ENCODE measurements at regions not wholly inside any gene's neighbourhood (a gene's known extent, or its start where the extent isn't known, plus 50 kb on each side); places are given as distances from the start of the nearest gene placed in this dataset.

GRCh38 chr5:39711821-39712220 is 287.0 kb upstream of the DAB2 start:
- H2BK20ac ChIP-seq (ENCODE audit: low read depth, low read length, poor library complexity, severe bottlenecking), result no peak overlapping the region
- H4K8ac ChIP-seq (replicated peaks; ENCODE audit: insufficient read length, low read depth, low read length), result no peak overlapping the region
- H4K91ac ChIP-seq (ENCODE audit: insufficient read length, low read depth, low read length), result no peak overlapping the region
- H3K4me1 ChIP-seq (ENCODE audit: insufficient read depth, low read length), result no peaks in the 10 kb centered on the region
- Mint-ChIP-seq H3K36me3 (ENCODE audit: insufficient read depth in 1 of 3, low read depth in 3 of 3) (no peaks in the 10 kb centered on the region), H3K4me1 (peaks cover 3 to 5% of the 10 kb centered on the region in 2 experiments), H3K27me3 (ENCODE audit: low read depth) (no peaks in the 10 kb centered on the region), H3K27ac (no peak overlapping the region), H3K9me3 (peaks cover 0 to 2% of the 10 kb centered on the region in 2 experiments; a peak in 1 of 5 replicates), H3K4me3 (no peak overlapping the region)
- no peak for DNase-seq
- no peak overlapping the region for H3K56ac ChIP-seq (ENCODE audit: insufficient read length, low read depth, low read length)
- H2BK12ac ChIP-seq (ENCODE audit: insufficient read length, low read depth, low read length), result no peak overlapping the region
- H2BK120ac ChIP-seq (ENCODE audit: low read depth, low read length, poor library complexity, severe bottlenecking), result no peak overlapping the region
- H3K9me3 ChIP-seq (ENCODE audit: control insufficient read depth, low read depth, low read length), result no peaks in the 10 kb centered on the region
- H4K20me1 ChIP-seq (ENCODE audit: control insufficient read depth, insufficient read depth, insufficient read length), result no peaks in the 10 kb centered on the region
- no peak overlapping the region for H3K23ac ChIP-seq (ENCODE audit: insufficient read length, low read depth, low read length)
- no peaks in the 10 kb centered on the region for H3K79me2 ChIP-seq (ENCODE audit: insufficient read depth, low read length)
- no peak overlapping the region for H3K4ac ChIP-seq (ENCODE audit: low read depth, low read length)
- no peak overlapping the region for H3K14ac ChIP-seq (ENCODE audit: insufficient read depth, low read length)
- H3K9ac ChIP-seq (ENCODE audit: extremely low read depth, insufficient read length, low read length), result no peak overlapping the region
- H2BK5ac ChIP-seq (ENCODE audit: insufficient read length, low read length), result no peak overlapping the region
- no peak overlapping the region for H2BK15ac ChIP-seq (ENCODE audit: low read depth, low read length)
- no peak overlapping the region for H3K18ac ChIP-seq (ENCODE audit: insufficient read length, low read depth, low read length)
- no peak overlapping the region for H4K5ac ChIP-seq (ENCODE audit: insufficient read length, low read depth, low read length)
- H2AFZ ChIP-seq (ENCODE audit: low read length), result no peak overlapping the region
- TF ChIP-seq, protein P1, sequence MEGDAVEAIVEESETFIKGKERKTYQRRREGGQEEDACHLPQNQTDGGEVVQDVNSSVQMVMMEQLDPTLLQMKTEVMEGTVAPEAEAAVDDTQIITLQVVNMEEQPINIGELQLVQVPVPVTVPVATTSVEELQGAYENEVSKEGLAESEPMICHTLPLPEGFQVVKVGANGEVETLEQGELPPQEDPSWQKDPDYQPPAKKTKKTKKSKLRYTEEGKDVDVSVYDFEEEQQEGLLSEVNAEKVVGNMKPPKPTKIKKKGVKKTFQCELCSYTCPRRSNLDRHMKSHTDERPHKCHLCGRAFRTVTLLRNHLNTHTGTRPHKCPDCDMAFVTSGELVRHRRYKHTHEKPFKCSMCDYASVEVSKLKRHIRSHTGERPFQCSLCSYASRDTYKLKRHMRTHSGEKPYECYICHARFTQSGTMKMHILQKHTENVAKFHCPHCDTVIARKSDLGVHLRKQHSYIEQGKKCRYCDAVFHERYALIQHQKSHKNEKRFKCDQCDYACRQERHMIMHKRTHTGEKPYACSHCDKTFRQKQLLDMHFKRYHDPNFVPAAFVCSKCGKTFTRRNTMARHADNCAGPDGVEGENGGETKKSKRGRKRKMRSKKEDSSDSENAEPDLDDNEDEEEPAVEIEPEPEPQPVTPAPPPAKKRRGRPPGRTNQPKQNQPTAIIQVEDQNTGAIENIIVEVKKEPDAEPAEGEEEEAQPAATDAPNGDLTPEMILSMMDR (conservative IDR thresholded peaks at IDR 0.05), result no peak
- H2AK5ac ChIP-seq (ENCODE audit: insufficient read length, low read length), result no peak overlapping the region
- H3T11ph ChIP-seq (ENCODE audit: low read length), result no peak overlapping the region
- H3K27me3 ChIP-seq (ENCODE audit: insufficient read depth, low read length), result no peaks in the 10 kb centered on the region
- H3K4me2 ChIP-seq (ENCODE audit: insufficient read depth, insufficient read length, low read length), result no peak overlapping the region
- H3K27ac ChIP-seq (ENCODE audit: insufficient read length, low read depth, low read length), result no peak overlapping the region
- H3K23me2 ChIP-seq (ENCODE audit: insufficient read length, low read depth, low read length, poor library complexity, severe bottlenecking), result no peaks in the 10 kb centered on the region
- H3K79me1 ChIP-seq (ENCODE audit: insufficient read depth, low read depth, low read length, poor library complexity, severe bottlenecking), result no peaks in the 10 kb centered on the region

Measured in H9 (cell line).